Cardiac septum (tissue), 1 donor: ENCODE measurements at regions not wholly inside any gene's neighbourhood (a gene's known extent, or its start where the extent isn't known, plus 50 kb on each side); places are given as distances from the start of the nearest gene placed in this dataset.

Experiments used
- DNase-seq: peaks from one replicate; pipeline ENCODE4 v3.0.0-alpha.2; 2020; ENCODE audit warnings: low spot score
- intact Hi-C: fragments of 100-400 bp; cut with DNase I; formaldehyde crosslinking; loops from one replicate; pipeline ENCODE4 v1.14.0; 2022
- donor health status: DM: no; HTN: no; CAD: no.

DNA sequence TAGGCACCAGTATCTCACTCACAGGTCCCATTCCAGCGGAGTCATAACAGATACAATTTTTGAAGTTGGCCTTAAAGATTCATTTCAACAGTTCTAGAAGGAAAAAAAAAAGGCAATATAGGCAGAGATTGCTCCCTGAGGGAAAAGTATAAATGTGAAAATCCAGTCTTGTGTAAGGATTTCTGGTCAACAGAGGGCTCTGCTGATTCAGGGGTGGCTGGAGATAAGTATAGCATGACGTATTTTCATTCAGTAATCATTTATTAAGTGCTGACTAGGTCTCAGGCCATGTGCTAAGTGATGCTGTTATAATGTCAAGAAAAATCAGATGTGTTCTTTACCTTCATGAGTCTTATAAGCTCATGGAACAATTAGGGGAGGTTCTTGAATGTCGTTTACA lies 377.3 kb upstream of the MEF2C start:
- DNase-seq = no peak

DNA sequence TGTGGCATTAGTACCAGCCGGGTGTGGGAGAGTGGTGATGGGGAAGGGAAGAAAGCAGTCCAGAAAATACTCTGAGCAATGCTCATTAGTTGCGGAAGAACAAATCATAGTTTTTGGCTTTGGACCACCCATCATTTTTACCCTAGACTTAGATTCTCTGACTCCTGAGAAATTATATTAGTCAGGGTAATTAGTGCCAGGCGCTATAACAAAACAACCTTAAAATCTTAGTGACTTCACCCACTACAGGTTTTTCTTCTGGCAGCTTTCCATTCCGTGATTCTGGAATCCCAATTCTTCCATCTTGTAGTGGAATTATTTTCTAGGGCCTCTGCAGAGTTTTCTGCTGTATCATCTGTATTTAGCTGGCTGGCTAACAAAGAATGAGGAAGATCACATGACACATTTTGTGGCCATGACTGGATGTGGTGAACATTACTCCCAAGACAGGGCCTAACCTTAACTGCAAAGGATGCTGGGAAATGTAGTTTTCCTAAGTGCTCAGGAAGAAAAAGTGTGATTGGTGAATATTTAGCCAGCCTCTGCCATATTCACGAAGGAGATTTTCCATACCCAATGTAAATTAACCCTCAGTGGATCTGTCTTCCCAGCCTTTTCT lies 373.0 kb upstream of the MEF2C start:
- no peak for DNase-seq
- intact Hi-C loops = no loop called here

More for the DNA sequence above, 377.3 kb upstream of the MEF2C start:
- intact Hi-C loops = no loop called here

- DNase-seq = no peak
- intact Hi-C loops = no loop called here
Observed at GRCh38 chr5:89253666-89254352, 370.8 kb upstream of the MEF2C start.

- DNase-seq = no peak
Observed at GRCh38 chr5:89246864-89247263, 363.9 kb upstream of the MEF2C start.

DNA sequence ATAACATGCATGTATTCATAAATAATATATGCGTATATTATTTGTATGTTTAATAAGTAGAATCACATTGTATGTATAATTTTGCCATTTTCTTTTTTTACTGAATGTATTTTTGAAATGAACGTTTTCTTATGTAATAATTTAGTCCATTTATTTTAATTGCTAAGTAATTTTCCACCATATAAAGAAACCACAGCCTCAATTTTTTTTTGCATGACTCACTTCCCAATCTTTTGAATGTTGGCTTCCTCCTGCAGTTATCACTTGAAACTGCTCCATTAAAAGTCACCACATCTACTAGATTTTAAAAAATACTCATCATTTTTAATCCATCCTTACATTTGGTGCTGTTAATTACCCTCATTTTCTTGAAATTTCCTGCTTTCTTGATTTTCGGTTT lies 363.3 kb upstream of the MEF2C start:
- intact Hi-C loops = no loop called here
- DNase-seq = no peak

More at GRCh38 chr5:89246864-89247263, 363.9 kb upstream of the MEF2C start:
- intact Hi-C loops = no loop called here

DNA sequence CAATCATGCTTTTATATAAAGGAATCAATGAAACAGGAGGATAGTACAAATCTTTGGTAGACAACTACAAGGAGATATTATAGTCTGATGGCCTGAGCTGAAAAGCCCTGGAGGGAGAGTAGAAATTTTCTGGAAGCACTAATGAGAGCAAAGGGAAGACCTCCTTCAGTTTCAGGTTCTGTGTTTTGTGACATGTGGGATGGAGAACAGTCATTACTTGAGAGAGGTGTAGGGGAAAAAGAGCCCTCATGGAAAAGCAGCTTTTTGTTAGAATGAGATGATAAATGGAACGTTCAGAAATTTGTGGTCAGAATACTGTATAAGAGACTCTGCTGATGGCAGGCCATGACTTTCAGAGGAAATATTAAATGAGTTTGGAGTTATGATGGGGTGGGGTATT lies 360.6 kb upstream of the MEF2C start:
- intact Hi-C loops = no loop called here
- no peak for DNase-seq

DNA sequence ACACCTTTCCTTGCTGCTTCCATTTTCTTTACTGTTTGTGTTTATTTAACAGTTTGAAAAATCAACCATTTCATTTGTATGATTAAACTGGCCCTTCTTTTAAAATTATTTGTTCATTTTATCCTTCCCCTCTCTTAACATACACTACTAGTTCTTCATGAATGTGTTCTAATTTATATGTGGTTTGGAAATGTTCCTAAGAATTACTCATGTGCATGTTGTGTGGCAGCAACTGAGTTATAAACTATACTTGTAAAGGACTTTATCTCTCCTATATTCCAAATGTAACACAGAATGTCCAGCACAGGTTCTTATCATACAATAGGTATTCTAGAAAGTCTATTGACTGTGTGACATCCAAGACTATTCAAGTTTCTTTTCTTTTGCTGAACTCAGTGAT lies 358.2 kb upstream of the MEF2C start:
- no peak for DNase-seq
- intact Hi-C loops = no loop called here

DNA sequence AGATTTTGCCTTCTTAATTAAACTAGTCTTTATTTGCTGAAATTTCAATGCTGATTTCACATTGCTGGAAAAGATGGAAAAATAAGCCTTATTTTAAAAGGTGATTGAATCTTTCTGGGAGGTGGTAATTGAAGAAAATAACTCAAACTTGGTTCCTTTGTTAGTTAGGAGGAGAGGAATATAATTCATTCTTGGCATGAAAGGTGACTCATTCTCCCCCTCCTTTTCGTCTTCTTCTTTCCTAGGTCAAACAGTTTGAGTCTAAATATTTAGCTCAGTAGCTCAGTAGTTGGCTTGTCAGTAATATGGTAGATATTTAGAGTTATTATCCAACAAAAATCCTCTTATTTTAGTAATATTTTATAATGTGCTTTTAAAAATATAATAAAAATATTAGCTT lies 353.9 kb upstream of the MEF2C start:
- no peak for DNase-seq
- intact Hi-C loops = no loop called here

GRCh38 chr5:89233462-89233861 lies 350.5 kb upstream of the MEF2C start:
- intact Hi-C loops = no loop called here
- DNase-seq = no peak

GRCh38 chr5:89232139-89232603 lies 349.2 kb upstream of the MEF2C start:
- intact Hi-C loops = no loop called here
- DNase-seq = no peak

- intact Hi-C loops = no loop called here
- DNase-seq = no peak
Observed at GRCh38 chr5:89230178-89230577, 347.2 kb upstream of the MEF2C start.

- intact Hi-C loops = no loop called here
- DNase-seq = no peak
Observed at GRCh38 chr5:89229331-89230070, 346.5 kb upstream of the MEF2C start.

- no peak for DNase-seq
- intact Hi-C loops = no loop called here
Observed at GRCh38 chr5:89228355-89228754, 345.4 kb upstream of the MEF2C start.

DNA sequence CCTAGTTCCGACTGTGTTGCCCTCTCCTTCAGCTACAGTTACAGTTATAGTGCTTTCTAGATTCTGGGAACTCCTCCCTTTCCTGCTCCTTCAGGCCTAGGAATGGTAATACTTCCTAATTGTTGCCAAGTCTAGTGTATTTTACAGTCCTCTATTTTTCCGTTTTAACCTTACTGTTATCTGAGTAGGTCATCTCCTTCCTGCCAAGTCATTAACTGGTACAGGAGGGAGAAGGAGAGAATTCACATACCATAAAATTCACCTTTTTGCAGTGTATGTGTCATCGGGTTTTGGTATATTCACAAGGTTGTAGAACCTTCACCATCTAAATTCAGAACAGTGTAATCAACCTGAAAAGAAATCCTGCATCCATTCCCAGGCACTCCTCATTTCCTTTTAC lies 335.4 kb upstream of the MEF2C start:
- intact Hi-C loops = no loop called here
- DNase-seq = no peak

DNA sequence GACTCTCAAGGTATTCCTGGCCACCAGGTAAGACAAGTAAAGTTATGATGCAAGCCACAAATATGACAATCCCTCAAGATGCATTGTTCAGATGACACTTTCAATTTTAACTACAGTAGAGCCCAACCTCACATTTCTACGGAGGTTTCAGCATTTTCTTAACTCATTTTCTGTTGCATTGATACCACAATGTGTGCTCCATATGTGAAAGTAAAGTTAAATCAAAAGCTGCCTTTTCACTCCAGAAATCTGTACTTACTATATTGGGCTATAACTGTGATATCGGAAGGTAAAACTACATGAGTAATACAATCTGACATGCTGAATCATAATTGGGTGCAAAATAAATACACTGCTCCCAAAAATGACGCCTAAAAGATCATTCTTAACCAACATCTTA lies 333.6 kb upstream of the MEF2C start:
- intact Hi-C loops = no loop called here
- DNase-seq = no peak

- DNase-seq = no peak
- intact Hi-C loops = no loop called here
Observed at GRCh38 chr5:89213573-89213972, 330.6 kb upstream of the MEF2C start.

GRCh38 chr5:89211836-89212235 lies 328.9 kb upstream of the MEF2C start:
- intact Hi-C loops = no loop called here
- DNase-seq = no peak

DNA sequence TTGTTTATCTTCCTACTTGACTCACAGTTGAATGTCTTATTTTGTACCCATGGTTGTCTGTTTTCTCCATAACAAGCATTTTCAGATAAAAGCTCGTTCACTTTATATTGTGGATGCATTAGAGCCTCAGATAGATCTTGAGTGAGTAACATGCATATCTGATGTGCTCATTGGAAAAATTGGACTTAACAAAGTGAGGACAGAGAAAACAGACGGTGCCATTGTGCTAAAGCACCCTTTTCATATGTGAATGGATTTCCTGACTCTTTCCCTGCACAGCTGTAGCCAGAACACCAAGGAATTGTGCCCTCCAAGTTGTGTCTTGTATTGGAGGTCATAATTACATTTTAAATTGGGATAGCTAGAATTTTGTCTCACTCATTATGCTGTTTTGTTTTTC lies 325.8 kb upstream of the MEF2C start:
- intact Hi-C loops = no loop called here
- no peak for DNase-seq

DNA sequence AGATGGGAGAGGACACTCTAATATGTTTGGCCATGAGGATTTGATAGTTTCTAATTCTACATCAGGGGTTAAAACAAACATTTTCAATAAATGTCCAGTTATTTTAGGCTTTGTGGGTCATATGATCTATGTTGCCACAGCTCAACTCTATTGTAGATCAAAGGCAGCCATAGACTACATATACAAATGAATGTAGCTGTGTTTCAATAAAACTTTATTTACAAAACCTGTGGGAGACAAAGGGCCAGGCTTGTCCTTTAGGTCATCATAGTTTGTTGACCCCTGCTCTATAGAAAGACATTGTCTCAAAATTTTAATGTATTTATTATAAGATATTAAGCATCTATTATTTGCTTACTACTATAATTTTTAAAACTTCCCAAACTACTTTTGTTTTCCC lies 325.4 kb upstream of the MEF2C start:
- no peak for DNase-seq
- intact Hi-C loops = no loop called here

- intact Hi-C loops = no loop called here
- no peak for DNase-seq
Observed at GRCh38 chr5:89204756-89205155, 321.8 kb upstream of the MEF2C start.

DNA sequence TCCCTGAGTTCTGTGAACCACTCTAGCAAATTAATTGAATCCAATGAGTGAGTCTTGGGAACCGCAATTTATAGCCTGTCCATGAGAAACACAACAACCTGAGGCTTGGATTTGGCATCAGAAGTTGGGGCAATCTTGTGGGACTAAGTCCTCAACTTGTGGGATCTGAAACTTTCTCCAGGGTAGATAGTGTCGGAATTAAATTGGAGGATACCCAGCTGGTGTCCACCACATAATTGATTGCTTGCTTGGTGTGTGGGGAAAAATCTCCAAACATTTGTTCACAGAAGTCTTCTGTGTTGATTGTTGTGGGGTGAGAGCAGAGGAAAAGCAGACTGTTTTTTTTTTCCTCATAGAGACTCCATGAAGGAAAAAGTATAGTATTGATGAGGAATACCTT lies 320.6 kb upstream of the MEF2C start:
- intact Hi-C loops = no loop called here
- DNase-seq = no peak
